HL-60 (cell line): ENCODE measurements at regions not wholly inside any gene's neighbourhood (a gene's known extent, or its start where the extent isn't known, plus 50 kb on each side); places are given as distances from the start of the nearest gene placed in this dataset.
"Not testable (repeated sequence)": the region's sequence is repeated elsewhere in the genome, so short reads cannot be mapped to it uniquely, and the experiment has no call there.

ENCODE experiments used
- POLR2AphosphoS5 ChIP-seq: IDR thresholded peaks from 2 replicates; pipeline ENCODE4 v1.6.1; 2012; ENCODE audit warnings: low read depth
- REST ChIP-seq: IDR thresholded peaks from 2 replicates; pipeline ENCODE4 v1.6.1; 2012; ENCODE audit warnings: low read depth; ENCODE audit not compliant: insufficient replicate concordance
- TF ChIP-seq, protein P1 (sequence below): IDR thresholded peaks from one replicate; pipeline ENCODE4 v1.5.1; 2011; ENCODE audit warnings: low read length, control low read depth, inconsistent platforms; ENCODE audit not compliant: insufficient read depth

DNA sequence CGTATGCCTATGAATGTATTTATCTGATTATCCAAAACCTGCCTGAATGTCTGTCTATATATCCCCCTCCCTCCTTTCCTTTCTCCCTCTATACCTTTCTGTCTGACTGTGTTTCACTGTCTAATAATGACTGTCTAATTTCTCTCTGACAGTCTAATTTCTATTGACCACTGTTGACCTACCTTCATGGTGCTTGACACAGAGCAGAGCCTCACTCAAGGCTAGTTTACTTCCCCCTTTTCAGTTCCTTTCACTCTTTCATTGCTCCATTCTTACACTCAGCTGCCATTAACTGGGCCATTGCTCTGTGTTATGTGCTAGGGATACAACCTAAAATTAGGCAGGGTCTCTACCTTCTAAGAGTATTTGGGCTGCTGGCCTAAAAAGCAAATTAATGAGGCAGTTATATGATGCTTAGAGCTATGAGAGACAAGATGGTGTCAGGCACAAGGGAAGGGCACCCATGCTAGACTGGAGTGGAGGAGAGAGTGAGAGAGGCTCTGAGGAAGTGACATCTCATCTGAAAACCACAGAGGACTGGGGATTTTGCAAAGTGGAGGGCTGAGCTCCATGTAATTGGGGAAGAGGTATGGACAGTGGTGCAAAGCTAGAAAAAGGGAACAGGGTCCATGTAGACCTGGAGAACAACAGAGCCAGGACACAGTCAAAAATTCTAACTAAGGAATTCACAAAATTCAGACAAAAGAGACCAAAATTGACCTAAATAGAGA lies 348.6 kb upstream of the CHRNA7 start:
- TF ChIP-seq, protein P1, sequence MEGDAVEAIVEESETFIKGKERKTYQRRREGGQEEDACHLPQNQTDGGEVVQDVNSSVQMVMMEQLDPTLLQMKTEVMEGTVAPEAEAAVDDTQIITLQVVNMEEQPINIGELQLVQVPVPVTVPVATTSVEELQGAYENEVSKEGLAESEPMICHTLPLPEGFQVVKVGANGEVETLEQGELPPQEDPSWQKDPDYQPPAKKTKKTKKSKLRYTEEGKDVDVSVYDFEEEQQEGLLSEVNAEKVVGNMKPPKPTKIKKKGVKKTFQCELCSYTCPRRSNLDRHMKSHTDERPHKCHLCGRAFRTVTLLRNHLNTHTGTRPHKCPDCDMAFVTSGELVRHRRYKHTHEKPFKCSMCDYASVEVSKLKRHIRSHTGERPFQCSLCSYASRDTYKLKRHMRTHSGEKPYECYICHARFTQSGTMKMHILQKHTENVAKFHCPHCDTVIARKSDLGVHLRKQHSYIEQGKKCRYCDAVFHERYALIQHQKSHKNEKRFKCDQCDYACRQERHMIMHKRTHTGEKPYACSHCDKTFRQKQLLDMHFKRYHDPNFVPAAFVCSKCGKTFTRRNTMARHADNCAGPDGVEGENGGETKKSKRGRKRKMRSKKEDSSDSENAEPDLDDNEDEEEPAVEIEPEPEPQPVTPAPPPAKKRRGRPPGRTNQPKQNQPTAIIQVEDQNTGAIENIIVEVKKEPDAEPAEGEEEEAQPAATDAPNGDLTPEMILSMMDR, result not testable (repeated sequence)
- not testable (repeated sequence) for TF ChIP-seq REST, POLR2AphosphoS5
